GM13977 (cell line): ENCODE measurements at regions not wholly inside any gene's neighbourhood (a gene's known extent, or its start where the extent isn't known, plus 50 kb on each side); places are given as distances from the start of the nearest gene placed in this dataset.
A peak's percentile ranks its signal among the peaks of the same experiment; 100 is the strongest.

Experiments
- DNase-seq: peaks from one replicate; pipeline ENCODE4 v3.0.0; 2012; ENCODE audit warnings: low spot score
- in situ Hi-C: fragments of 300-500 bp; cut with MboI; formaldehyde crosslinking; loops from one replicate; pipeline ENCODE4 v1.12.0; 2022; ENCODE audit warnings: low sequenced_read_pairs, low pct_unique_long_range_greater_than_20kb, mixed read lengths, inconsistent platforms; ENCODE audit not compliant: unreplicated experiment
- TF ChIP-seq, protein P1 (sequence below): IDR thresholded peaks from 2 replicates; pipeline ENCODE4 v1.5.1; 2012; ENCODE audit warnings: mild to moderate bottlenecking, control low read depth; ENCODE audit not compliant: insufficient read depth; ENCODE audit errors: extremely low read depth, missing control alignments

DNA sequence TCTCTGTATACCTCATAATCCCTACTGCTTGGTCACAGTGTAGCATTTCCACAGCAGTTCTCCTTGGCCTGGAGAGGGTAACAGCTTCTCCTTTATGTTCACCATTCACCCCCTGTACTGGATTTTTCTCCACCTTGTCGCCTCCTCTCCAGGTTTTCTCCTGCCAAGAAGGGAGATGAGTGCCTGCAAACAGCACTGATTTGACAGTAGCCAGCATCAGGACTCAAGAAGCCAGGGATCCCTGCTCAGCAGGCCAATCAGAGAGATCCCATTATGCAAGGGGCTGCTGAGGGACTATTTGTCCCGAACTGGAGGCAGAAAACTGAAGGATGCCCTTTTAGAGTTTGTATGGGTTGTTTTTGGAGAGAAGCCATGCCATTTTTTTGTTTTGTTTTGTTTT, 68.6 kb upstream of the RIPOR2 start:
- TF ChIP-seq, protein P1, sequence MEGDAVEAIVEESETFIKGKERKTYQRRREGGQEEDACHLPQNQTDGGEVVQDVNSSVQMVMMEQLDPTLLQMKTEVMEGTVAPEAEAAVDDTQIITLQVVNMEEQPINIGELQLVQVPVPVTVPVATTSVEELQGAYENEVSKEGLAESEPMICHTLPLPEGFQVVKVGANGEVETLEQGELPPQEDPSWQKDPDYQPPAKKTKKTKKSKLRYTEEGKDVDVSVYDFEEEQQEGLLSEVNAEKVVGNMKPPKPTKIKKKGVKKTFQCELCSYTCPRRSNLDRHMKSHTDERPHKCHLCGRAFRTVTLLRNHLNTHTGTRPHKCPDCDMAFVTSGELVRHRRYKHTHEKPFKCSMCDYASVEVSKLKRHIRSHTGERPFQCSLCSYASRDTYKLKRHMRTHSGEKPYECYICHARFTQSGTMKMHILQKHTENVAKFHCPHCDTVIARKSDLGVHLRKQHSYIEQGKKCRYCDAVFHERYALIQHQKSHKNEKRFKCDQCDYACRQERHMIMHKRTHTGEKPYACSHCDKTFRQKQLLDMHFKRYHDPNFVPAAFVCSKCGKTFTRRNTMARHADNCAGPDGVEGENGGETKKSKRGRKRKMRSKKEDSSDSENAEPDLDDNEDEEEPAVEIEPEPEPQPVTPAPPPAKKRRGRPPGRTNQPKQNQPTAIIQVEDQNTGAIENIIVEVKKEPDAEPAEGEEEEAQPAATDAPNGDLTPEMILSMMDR: no peak
- in situ Hi-C loops: loop anchor here (25.0 kb wide), 1 partner anchor 292 kb away; the partner anchor contains the start of gene C6orf62
- DNase-seq: no peak

DNA sequence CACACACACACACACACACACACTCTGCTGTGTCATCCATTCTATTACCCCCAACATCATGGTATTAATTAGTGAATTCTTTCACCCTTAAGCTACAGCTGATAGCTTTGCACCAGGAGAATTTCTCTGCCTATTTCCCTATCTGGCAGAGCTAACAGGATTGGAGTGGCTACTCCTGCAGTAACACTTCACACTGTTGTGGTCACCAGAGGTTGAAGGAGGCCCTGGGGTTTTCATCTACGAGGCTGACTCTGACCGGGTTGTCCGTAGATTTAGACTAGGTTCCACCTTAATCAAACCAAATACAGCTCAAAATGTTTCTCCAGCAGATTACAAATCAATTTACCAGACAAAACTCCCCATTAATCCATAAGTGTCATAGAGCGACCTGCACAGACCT, 69.2 kb upstream of the RIPOR2 start:
- in situ Hi-C loops: loop anchor here (25.0 kb wide), 1 partner anchor 293 kb away; the partner anchor contains the start of gene C6orf62
- TF ChIP-seq, protein P1: no peak

DNA sequence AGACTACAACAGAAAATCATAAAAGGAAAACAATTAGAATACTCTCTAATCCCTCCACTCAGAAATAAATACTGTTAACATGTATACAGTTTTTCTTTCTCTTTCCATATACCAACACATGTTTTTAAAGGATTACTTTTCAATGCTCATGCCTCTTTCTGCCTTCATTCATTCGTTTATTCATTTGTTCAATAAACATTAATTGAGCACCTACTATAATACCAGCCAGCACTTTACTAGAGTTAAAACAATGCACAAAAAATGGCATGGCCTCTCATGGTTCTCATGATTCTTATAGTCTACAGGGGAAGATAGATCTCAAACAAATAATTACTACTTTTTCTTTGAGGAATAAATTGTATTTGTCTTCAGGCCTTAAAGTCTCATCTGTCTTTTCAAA, 70.3 kb upstream of the RIPOR2 start:
- TF ChIP-seq, protein P1: no peak
- no peak for DNase-seq
- in situ Hi-C loops: loop anchor here (25.0 kb wide), 1 partner anchor 294 kb away; the partner anchor contains the start of gene C6orf62

More for the DNA sequence above, 69.2 kb upstream of the RIPOR2 start:
- DNase-seq: no peak

DNA sequence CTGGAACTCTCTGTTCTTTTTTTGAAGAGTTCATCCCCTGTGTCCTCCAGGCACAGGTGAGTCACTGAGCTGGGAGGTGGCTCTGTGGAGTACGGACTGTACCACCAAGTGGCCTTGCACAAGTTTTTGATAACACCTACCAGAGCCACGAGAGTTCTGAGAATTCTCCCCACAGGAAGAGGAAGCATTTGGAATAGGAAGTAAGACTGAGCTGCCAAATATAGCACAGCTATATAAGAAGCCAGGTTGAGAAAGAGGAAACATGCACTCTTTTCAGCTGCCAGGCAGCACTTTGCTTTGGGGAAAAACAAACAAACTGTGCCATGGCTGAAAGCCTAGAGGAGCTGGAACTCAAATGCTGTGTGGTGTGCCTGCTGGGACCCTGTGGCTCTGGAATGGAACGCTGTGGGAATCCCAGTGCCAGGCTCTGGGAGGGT, 70.8 kb upstream of the RIPOR2 start:
- TF ChIP-seq, protein P1: no peak
- no peak for DNase-seq
- in situ Hi-C loops: loop anchor here (25.0 kb wide), 1 partner anchor 294 kb away; the partner anchor contains the start of gene C6orf62

DNA sequence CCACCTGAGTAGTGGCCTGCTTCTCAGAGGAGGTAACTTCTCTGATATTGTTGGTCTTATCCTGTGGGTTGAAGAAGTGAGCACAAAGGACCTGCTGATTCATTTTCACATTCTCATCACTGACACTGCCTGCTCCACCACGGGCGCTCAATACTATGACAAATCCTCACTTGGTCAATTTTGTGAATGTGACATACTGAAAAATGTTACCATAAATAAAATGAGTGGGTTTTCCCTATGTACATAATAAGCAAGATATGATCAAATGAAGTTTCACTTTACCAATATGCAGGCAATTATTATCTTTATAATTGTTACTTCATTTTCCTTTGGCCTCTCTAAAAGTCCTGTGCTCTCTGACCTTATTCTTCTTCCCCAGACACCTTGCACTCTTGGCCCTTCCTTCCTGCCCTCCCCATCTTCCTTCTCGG, 71.5 kb upstream of the RIPOR2 start:
- TF ChIP-seq, protein P1: no peak
- in situ Hi-C loops: loop anchor here (25.0 kb wide), 1 partner anchor 295 kb away; the partner anchor contains the start of gene C6orf62
- peak; percentile 68 for DNase-seq

DNA sequence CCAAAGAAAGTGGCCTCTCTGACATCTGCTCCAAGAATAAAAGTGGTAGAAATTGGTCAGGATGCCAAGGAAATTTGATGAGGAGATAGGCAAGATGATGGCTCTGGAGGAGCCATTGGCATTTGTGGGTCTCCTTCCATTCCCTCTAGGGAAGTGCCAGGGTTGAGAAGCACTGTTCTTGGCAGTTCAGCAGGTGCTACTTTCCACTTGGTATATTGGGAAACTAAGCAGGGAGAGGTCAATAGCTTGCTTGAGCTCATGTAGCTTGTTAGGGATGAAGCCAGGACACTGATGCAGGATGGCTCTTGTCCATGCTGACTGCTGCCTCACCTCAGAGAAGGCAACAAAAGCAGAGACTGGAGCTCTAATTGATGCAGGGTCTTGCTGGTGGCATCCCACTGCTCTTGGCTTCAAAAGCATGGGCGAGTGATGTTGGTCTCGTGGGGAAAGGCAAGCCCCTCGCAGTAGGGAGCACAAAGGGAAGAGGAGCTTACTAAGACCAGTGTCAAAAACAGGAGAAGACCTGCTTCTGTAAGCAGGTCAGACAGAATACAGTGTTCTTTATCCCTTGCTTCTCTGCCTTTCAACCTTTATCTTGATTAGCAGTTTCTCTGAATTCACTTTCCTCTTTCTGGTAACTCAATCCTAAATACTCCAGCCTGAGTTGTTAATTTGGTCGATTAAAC, 73.1 kb upstream of the RIPOR2 start:
- in situ Hi-C loops: loop anchor here (25.0 kb wide), 1 partner anchor 297 kb away; the partner anchor contains the start of gene C6orf62
- no peak for DNase-seq
- TF ChIP-seq, protein P1: no peak
